ENCODE measurements at regions not wholly inside any gene's neighbourhood (a gene's known extent, or its start where the extent isn't known, plus 50 kb on each side); places are given as distances from the start of the nearest gene placed in this dataset.

- TF ChIP-seq CTCF (IDR thresholded peaks at IDR 0.05) (no peak), POLR2A (IDR thresholded peaks at IDR 0.05) (no peak)
Observed at GRCh38 chrX:113651306-113651705, 810.7 kb upstream of the AMOT start.
